PC-3 (cell line): ENCODE measurements at regions not wholly inside any gene's neighbourhood (a gene's known extent, or its start where the extent isn't known, plus 50 kb on each side); places are given as distances from the start of the nearest gene placed in this dataset.

Experiments
- CTCF ChIP-seq: fragments of 300-600 bp; sonication (generic); conservative IDR thresholded peaks from 2 replicates; pipeline ENCODE4 v1.5.1; 2017; ENCODE audit warnings: antibody characterized with exemption, low read depth, mild to moderate bottlenecking, low read length
- EZH2 ChIP-seq: fragments of 300-600 bp; sonication (generic); IDR thresholded peaks from one replicate; pipeline ENCODE4 v1.6.1; 2017; ENCODE audit warnings: antibody characterized with exemption, mild to moderate bottlenecking, low read length; ENCODE audit not compliant: unreplicated experiment

DNA sequence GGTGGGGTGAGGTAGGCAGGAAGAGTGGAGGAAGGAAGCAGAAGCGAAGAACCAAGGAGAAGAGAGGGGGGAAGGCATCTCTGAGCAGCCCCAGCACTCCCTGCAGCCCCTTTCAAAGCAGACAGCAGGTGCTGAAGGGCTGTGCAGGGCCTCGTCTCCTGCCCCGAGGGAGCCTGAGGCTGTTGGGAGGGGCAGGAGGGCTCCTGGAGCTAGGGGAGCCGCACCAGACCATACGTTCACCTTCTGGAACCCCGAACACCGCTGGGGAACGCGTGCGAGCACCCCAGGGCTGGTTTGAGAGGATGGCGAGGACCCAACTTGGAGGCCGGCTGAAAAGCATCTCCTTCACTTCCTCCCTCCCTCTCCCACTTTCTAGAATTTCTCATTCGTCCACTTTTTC, 259.8 kb downstream of the FAM43A start:
- TF ChIP-seq CTCF (no peak), EZH2 (no peak)
